HepG2 (cell line): ENCODE measurements at regions not wholly inside any gene's neighbourhood (a gene's known extent, or its start where the extent isn't known, plus 50 kb on each side); places are given as distances from the start of the nearest gene placed in this dataset.

Source experiments
- ATAC-seq: fragments of 200-7000 bp; cut with Tn5 transposase; 3 replicates; pipeline ENCODE4 v1.9.1; 2020; ENCODE audit warnings: mild to moderate bottlenecking, moderate library complexity
- BruUV-seq: library from RNA; stranded (reverse); fragments of 400-500 nt; replicated peaks from 2 replicates; lab custom pipeline; 2021; lab: Mats Ljungman, UMichigan
- CTCF ChIA-PET: fragments of 300-600 bp; formaldehyde crosslinking; extraction: SDS; loops from one replicate; lab custom pipeline; 2021; ENCODE audit warnings: low total read pairs, inconsistent platforms, low intra/inter-chr PET ratio; lab: Yijun Ruan, JAX
- POLR2A ChIA-PET: fragments of 350-600 bp; sonication (Branson Sonifier 250); formaldehyde crosslinking; loops from one replicate; lab custom pipeline; 2020; ENCODE audit warnings: antibody characterized with exemption, inconsistent platforms; lab: Yijun Ruan, JAX
- DNase-seq: peaks from one replicate; pipeline ENCODE4 v3.0.0-alpha.2; 2015; ENCODE audit warnings: low spot score
- FAIRE-seq: peaks from 3 replicates; lab custom pipeline; 2011; peaks lifted over from hg19 to GRCh38; lab: Jason Lieb, UNC
- H2AFZ ChIP-seq: one replicate; pipeline ENCODE4 v1.6.1; 2011; ENCODE audit warnings: low read length, inconsistent platforms
- H3K27ac ChIP-seq: fragments of 300-600 bp; 3 replicates; pipeline ENCODE4 v1.8.0; 2011; ENCODE audit warnings: mixed run types, mild to moderate bottlenecking, mixed read lengths, low read length, inconsistent platforms; ENCODE audit not compliant: insufficient read depth; ENCODE audit errors: extremely low read length
- H3K27me3 ChIP-seq, 2 experiments: fragments of 200-600 bp in 1 of 2; 2 replicates in 1 of 2; 3 replicates in 1 of 2; pipeline versions ENCODE4 v1.6.0 to v1.8.0; 2011; ENCODE audit warnings: low read length in 2 of 2, mild to moderate bottlenecking in 2 of 2, moderate library complexity in 2 of 2, inconsistent platforms in 1 of 2; ENCODE audit not compliant: insufficient read depth in 2 of 2, control insufficient read depth in 1 of 2
- H3K36me3 ChIP-seq, 2 experiments: fragments of 200-600 bp in 1 of 2; replicated peaks in 1 of 2; 2 replicates in 1 of 2; 3 replicates in 1 of 2; pipeline versions ENCODE4 v1.5.1 to v1.8.0; 2011; ENCODE audit warnings: low read length in 2 of 2, inconsistent platforms in 1 of 2; ENCODE audit not compliant: insufficient read depth in 2 of 2, control insufficient read depth in 1 of 2
- H3K4me1 ChIP-seq: 2 replicates; pipeline ENCODE4 v1.5.1; 2012; ENCODE audit warnings: low read length, inconsistent platforms; ENCODE audit not compliant: insufficient read depth
- H3K4me2 ChIP-seq: 2 replicates; pipeline ENCODE4 v1.6.0; 2011; ENCODE audit warnings: low read depth, low read length, inconsistent platforms
- H3K4me3 ChIP-seq, 3 experiments: fragments of 200-600 bp in 1 of 3; sonication (generic), shearing (Covaris generic) in 1 of 3; replicated peaks in 1 of 3; 2 replicates each; pipeline ENCODE4 v1.5.1; 2011 to 2016; ENCODE audit warnings: low read length in 3 of 3, inconsistent platforms in 2 of 3, low read depth in 2 of 3, mild to moderate bottlenecking in 2 of 3, control low read depth in 1 of 3, mixed read lengths in 1 of 3; ENCODE audit not compliant: insufficient read depth in 1 of 3
- H3K79me2 ChIP-seq: one replicate; pipeline ENCODE4 v1.6.1; 2011; ENCODE audit warnings: low read length, inconsistent platforms; ENCODE audit not compliant: insufficient read depth
- H3K9ac ChIP-seq: 2 replicates; pipeline ENCODE4 v1.6.0; 2011; ENCODE audit warnings: mild to moderate bottlenecking, low read depth, low read length, inconsistent platforms; ENCODE audit not compliant: insufficient read depth
- H3K9me3 ChIP-seq: 2 replicates; pipeline ENCODE4 v1.5.1; 2012; ENCODE audit warnings: mild to moderate bottlenecking, low read length
- H4K20me1 ChIP-seq: 2 replicates; pipeline ENCODE4 v1.6.0; 2011; ENCODE audit warnings: inconsistent platforms, mild to moderate bottlenecking, low read length, moderate library complexity; ENCODE audit not compliant: insufficient read depth
- CAMTA2 ChIP-seq: sonication (generic); formaldehyde crosslinking; IDR thresholded peaks from 2 replicates; pipeline ENCODE4 v1.4.0; 2020; ENCODE audit warnings: mild to moderate bottlenecking, missing genetic modification reagents, borderline replicate concordance
- GABPB1 ChIP-seq: IDR thresholded peaks from 2 replicates; pipeline ENCODE4 v1.6.1; 2016; ENCODE audit warnings: mild to moderate bottlenecking, missing genetic modification reagents, moderate library complexity, missing compliant biosample characterization
- MED8 ChIP-seq: sonication (generic); formaldehyde crosslinking; IDR thresholded peaks from 2 replicates; pipeline ENCODE4 v1.8.1; 2023; ENCODE audit warnings: mild to moderate bottlenecking, missing genetic modification reagents; ENCODE audit not compliant: insufficient replicate concordance
- MYNN ChIP-seq: sonication (generic); formaldehyde crosslinking; IDR thresholded peaks from 2 replicates; pipeline ENCODE4 v1.4.0; 2020; ENCODE audit warnings: mild to moderate bottlenecking, low read depth, missing genetic modification reagents
- NCOA1 ChIP-seq: sonication (generic); formaldehyde crosslinking; IDR thresholded peaks from 2 replicates; pipeline ENCODE4 v1.9.0; 2021; ENCODE audit warnings: missing genetic modification reagents
- PHF5A ChIP-seq: IDR thresholded peaks from one replicate; pipeline ENCODE4 v1.6.1; 2018; ENCODE audit warnings: low read depth, missing genetic modification reagents; ENCODE audit not compliant: unreplicated experiment
- RCOR2 ChIP-seq: IDR thresholded peaks from 2 replicates; pipeline ENCODE4 v1.6.1; 2016; ENCODE audit warnings: missing biosample characterization, missing genetic modification reagents
- SPEN ChIP-seq: sonication (generic); formaldehyde crosslinking; IDR thresholded peaks from 2 replicates; pipeline ENCODE4 v1.5.1; 2020; ENCODE audit warnings: low read depth, mild to moderate bottlenecking, missing genetic modification reagents
- SRY ChIP-seq: sonication (generic); formaldehyde crosslinking; IDR thresholded peaks from 2 replicates; pipeline ENCODE4 v1.8.0; 2022; ENCODE audit warnings: mild to moderate bottlenecking, missing genetic modification reagents
- ZNF160 ChIP-seq: sonication (generic); formaldehyde crosslinking; IDR thresholded peaks from 2 replicates; pipeline ENCODE4 v1.8.0; 2022; ENCODE audit warnings: mild to moderate bottlenecking, inconsistent platforms, missing genetic modification reagents
- ZNF230 ChIP-seq: sonication (generic); formaldehyde crosslinking; IDR thresholded peaks from 2 replicates; pipeline ENCODE4 v1.4.0; 2020; ENCODE audit warnings: mild to moderate bottlenecking, missing genetic modification reagents
- ZNF30 ChIP-seq: sonication (generic); formaldehyde crosslinking; IDR thresholded peaks from 2 replicates; pipeline ENCODE4 v1.5.0; 2020; ENCODE audit warnings: mild to moderate bottlenecking, missing genetic modification reagents
- ZNF350 ChIP-seq: sonication (generic); formaldehyde crosslinking; IDR thresholded peaks from 2 replicates; pipeline ENCODE4 v1.4.0; 2020; ENCODE audit warnings: mild to moderate bottlenecking, low read depth, missing genetic modification reagents, borderline replicate concordance
- WGBS: methylation state at CpG from one replicate; pipeline ENCODE4 v1.1.6; 2017; ENCODE audit warnings: low lambda C conversion rate; 5-methylcytosine and 5-hydroxymethylcytosine counted together
- in situ Hi-C: cut with HindIII; loops from 2 replicates; pipeline ENCODE4 v1.10.0; 2017; ENCODE audit warnings: low pct_unique_long_range_greater_than_20kb; ENCODE audit not compliant: extremely low pct_ligation_motif_present
- intact Hi-C: fragments of 100-400 bp; cut with micrococcal nuclease; formaldehyde crosslinking; loops from one replicate; pipeline ENCODE4 v1.10.0; 2022; ENCODE audit not compliant: unreplicated experiment

DNA sequence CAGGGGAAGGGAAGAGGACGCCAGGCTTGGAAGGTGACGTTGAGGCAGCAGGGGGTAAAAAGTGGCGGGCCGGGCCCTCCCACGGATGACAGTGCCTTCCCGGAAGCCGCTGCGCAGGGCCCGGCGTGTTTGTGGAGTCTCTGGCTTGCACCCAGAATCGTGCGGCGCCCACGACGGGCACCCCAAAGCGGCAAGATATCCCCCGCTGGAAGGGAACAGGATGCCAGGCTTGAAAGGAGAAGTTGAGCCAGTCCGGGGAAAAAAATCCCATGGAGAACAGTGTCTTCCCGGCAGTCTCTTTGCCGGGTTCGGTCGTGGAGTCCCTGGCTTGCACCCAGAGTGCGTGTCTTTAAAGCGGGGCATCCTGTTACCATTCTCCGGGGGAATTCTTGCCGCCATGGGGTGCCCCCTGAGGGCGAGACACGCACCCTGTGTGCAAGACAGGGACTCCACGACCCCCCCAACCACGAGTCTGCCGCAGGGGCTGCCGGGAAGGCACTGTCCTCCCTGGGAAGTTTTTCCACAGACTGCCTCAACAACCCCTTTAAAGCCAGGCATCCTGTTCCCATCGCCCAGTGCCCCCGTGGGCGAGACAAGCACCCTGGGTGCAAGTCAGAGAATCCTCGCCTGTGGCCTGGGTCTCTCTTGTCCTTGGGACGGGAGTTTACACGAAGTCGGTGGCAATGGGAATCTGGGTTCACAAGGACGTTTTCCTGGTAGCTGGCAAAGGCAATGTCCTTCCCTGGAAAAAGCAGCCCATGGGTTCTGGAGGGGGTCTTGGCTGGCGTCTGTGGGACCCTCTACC lies 156.1 kb upstream of the ALG10B start:
- Histone ChIP-seq H3K36me3 (no peaks in the 10 kb centered on the region), H3K27ac (no peak overlapping the region), H3K4me2 (no peak overlapping the region), H2AFZ (no peak overlapping the region), H3K79me2 (no peaks in the 10 kb centered on the region), H3K4me3 (no peak overlapping the region), H3K27me3 (peaks cover 4 to 27% of the 10 kb centered on the region in 2 experiments; a peak in 3 of 5 replicates), H3K9me3 (no peaks in the 10 kb centered on the region), H3K4me1 (no peaks in the 10 kb centered on the region), H4K20me1 (no peaks in the 10 kb centered on the region), H3K9ac (no peak overlapping the region)
- in situ Hi-C loops (no loop called here), intact Hi-C loops (no loop called here)
- WGBS: 48% methylated on average over 4 of the region's 41 CpGs
- POLR2A ChIA-PET: no interaction called here
- FAIRE-seq (no peak), DNase-seq (no peak), ATAC-seq (no peak)
- no peak for TF ChIP-seq GABPB1 (CRISPR knock-in tag)
- no peak for TF ChIP-seq MED8 (CRISPR knock-in tag)
- no peak for TF ChIP-seq NCOA1 (CRISPR knock-in tag)
- no peak for TF ChIP-seq MYNN (CRISPR knock-in tag)
- TF ChIP-seq CAMTA2: no peak
- no peak for TF ChIP-seq ZNF350 (CRISPR knock-in tag)
- TF ChIP-seq ZNF30 (CRISPR knock-in tag): no peak
- TF ChIP-seq SRY (CRISPR knock-in tag): no peak
- TF ChIP-seq RCOR2 (CRISPR knock-in tag): no peak
- TF ChIP-seq SPEN (CRISPR knock-in tag): no peak
- no peak for TF ChIP-seq ZNF230 (CRISPR knock-in tag)
- no peak for TF ChIP-seq ZNF160 (CRISPR knock-in tag)
- no peak for TF ChIP-seq PHF5A (CRISPR knock-in tag)
- CTCF ChIA-PET: no interaction called here
- no TSS peak for BruUV-seq
